Activated T-cell treated with anti-CD3 and anti-CD28 coated beads for 48 hours (primary cell): ENCODE measurements at regions not wholly inside any gene's neighbourhood (a gene's known extent, or its start where the extent isn't known, plus 50 kb on each side); places are given as distances from the start of the nearest gene placed in this dataset.

ENCODE experiments used
- DNase-seq: peaks from one replicate; pipeline ENCODE4 v3.0.0-alpha.2; 2020; ENCODE audit warnings: low read depth

DNA sequence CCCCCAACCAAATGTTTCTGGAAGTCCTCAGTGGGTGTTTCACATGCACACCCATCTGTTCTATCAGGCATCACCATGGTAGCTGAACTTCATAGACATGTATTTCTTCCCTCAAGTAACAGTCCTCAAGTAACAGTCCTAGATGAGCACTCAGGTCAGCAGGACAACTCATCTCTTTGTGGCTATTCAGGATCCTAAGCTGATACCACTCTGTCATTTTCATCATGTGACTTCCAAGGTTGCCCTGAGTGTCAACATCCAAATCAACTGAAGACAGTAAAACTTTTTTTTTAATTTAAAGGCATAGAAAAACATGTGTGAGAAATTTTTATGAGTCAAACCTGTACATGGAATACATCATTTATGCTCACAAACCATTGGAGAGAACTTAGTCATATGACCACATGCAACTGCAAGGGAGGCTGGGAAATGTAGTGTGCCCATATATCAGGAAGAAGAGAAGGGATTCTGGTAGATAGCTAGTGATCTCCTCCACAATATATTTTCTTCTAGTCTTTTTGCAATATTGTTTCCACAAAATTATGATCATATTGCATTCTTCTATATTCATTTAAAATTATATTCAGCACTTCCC is 64.2 kb upstream of the FST start:
- DNase-seq, result no peak

DNA sequence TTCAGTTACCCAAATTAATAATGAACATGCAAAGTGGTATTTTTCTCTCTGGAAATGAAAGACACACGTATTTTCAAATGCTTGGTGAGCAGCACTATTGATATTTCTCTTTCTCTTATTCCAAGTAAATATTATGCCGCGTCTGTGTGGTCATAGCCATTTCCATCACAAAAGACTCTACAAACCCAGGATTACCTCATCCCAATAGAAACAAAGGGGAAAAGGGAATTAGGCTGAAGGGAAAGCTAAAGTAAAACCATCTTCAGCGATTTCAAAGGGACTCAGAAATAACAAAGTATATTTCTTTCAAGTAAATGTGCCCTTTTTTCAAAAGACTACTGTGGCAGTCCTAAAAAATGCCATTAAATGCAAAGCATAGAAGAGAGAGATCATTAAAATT is 62.0 kb upstream of the FST start:
- no peak for DNase-seq

DNA sequence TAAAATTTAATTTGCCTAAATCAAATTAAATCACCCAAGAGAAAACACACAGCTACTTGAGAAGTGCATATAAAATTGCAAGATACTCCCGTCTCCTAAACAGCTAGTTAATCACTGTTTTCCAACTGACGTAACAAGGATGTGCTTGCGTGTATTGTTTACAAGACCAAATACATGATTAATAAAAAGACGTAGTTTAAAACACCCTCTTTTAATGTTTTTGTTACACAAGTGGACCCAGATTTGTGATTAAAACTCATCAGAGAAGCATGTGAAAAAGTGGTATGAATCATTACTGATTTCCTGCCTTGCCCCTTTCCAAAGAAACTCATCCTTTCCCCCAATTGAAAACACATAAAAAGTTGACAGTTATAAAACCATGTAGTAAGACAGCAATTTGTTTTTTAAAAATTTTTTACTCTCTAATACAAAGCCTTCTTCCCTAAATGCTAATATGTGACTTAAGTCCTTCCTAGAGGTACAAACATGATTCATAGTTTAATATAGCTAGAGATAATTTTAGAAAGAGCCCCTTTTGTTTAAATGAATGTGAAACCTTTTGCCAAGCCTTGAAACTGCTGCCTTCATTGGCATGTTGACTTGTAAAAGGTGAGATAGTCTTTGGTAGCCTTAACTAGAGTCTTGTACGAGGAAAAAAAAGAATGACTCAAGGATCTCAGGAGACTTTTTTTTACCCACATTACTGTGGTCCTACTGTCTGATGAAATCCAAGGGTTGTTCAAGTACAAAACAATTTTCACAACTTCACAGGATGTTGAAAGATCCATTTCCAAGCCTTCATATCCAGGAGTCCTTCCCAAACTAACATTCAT is 61.4 kb upstream of the FST start:
- DNase-seq, result no peak

DNA sequence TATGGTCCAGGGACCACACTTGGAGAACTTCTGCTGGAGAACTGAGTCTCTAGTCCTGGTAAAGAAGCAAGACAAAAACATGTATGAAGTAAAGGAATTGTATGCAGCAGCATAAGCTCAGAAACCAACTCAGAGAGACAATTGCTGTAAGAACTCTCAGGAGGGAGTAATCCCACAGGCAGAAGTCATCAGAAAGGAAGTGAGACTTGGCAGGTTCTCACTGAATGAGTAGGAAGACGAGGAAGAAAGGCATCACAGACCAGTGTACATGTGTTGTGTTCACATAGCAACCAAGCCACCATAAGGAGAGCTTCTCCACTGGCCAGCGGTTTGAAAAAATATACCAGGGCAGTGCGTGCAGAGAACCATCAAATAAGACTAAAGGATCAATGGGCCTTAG is 57.9 kb upstream of the FST start:
- DNase-seq, result no peak

GRCh38 chr5:53423724-53424123 is 56.7 kb upstream of the FST start:
- no peak for DNase-seq

- DNase-seq, result no peak
These were observed 55.5 kb upstream of the FST start for GRCh38 chr5:53424686-53425615.

DNA sequence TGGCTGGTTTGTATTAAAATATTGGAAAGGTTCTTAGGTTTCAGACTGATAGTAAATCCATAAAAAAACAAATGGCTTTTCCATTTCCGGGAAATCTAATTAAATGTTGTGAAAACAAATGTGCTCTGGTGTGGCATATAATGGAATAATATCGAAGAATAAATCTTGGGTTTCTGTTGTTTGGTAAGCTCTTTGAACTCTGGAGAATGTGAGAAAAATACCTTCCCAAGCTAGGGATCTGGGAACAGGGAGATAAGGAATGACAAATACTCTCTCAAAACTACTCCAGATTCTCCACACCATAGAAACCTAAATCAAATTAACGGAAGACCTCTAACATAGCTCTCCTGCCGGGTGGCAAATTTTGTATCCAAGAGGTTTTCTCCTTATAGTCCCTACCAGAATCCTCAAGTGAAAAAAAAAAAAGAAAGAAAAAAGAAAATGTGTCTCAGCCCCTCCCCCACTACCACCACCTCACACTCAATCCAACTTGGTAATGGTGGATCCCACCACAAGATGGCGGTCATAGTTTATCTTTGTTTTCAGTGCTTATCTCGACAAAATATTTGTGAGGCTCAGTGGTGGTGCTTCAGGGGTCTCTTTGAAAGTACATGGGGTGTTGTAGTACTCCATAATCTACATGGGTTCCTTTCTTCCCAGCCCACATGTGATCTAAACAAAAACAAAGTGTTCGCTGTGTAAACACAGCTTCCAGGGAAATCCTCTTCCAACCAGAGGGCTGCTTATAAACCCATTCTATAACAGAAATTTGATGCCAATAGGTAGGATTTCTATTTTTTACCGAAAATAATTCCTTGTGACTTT is 54.5 kb upstream of the FST start:
- DNase-seq, result no peak

DNA sequence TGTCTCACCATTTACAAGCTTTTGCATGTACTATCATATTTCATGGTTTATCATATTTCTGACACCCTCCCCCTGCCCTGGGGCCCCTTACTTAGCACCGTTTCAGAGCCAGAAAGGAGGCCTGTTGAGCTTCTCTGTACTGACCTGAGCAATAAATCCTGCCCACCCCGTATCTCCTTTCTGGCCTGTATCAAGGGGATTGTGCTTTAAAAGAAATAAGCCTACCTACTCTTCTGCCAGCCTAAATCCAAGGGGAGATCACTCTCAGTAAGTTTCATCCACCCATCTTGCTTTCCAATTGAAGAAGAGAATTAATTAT is 54.0 kb upstream of the FST start:
- no peak for DNase-seq

- no peak for DNase-seq
These were observed 53.6 kb upstream of the FST start for GRCh38 chr5:53426878-53427277.

GRCh38 chr5:53427965-53428364 is 52.5 kb upstream of the FST start:
- no peak for DNase-seq

DNA sequence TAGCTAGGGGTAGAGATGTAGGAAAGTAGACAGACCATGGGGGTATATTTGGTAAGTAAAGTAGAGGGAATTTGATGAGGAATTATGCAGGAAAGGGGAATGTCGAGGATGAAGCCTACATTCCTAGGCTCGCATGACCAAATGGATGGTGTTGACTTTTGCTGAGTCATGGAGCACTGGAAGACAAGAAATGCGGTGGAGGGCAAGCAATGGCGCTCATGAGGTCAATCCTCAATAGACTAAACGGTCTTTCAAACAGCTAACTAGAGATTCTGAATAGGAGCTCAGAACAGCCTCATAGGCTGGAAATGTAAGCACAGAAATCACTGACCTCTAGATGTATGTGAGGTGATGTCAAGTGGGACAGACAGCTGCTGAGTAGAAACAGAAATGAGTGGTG is 50.7 kb upstream of the FST start:
- no peak for DNase-seq

DNA sequence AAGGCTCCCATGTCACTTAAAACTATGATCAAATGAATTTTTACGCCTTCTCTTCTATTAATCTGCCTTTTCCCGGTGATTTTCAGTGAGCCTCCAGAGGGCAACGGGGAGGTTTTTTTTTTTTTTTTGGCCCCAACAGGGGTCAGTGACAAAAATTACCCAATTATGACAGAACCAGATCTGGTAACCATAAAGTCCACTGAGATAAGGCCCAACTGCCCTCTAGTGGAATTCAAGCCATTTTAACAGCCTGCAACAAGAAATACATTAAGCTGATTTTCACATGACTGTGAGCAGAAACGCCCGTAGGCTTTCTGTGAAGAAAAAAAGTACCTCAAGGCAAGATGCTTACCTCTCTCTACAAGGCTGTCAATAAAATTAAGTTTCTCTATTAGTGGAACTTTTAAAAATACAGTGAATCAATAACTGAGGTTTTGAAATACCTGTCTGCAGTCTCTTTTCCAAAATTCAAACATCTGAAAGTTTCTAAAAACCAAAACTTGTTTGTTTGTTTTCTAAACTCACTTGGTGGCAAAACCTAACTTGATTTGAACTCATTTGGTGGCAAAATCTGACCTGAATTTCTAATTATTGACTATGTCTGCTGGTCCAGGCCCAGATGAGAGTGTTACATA is 49.7 kb upstream of the FST start:
- no peak for DNase-seq
